H7 (cell line): ENCODE measurements at regions not wholly inside any gene's neighbourhood (a gene's known extent, or its start where the extent isn't known, plus 50 kb on each side); places are given as distances from the start of the nearest gene placed in this dataset.

Experiments used
- DNase-seq: peaks from one replicate; pipeline ENCODE4 v3.0.0; 2012
- H3K27me3 ChIP-seq: 2 replicates; pipeline ENCODE4 v1.6.0; 2011; ENCODE audit warnings: mild to moderate bottlenecking, low read length; ENCODE audit not compliant: control insufficient read depth, insufficient read depth
- H3K36me3 ChIP-seq: replicated peaks from 2 replicates; pipeline ENCODE4 v1.5.1; 2011; ENCODE audit warnings: low read length; ENCODE audit not compliant: control insufficient read depth, insufficient read depth
- H3K4me3 ChIP-seq: 2 replicates; pipeline ENCODE4 v1.5.1; 2011; ENCODE audit warnings: low read depth, mild to moderate bottlenecking, control low read depth, low read length, moderate library complexity; ENCODE audit not compliant: insufficient read depth

- no peaks in the 10 kb centered on the region for H3K36me3 ChIP-seq
- no peak for DNase-seq
- H3K4me3 ChIP-seq: no peak overlapping the region
- H3K27me3 ChIP-seq: no peaks in the 10 kb centered on the region
Measured at GRCh38 chr9:87157366-87158031, 210.2 kb upstream of the GAS1 start.

- Histone ChIP-seq H3K27me3 (no peaks in the 10 kb centered on the region), H3K36me3 (no peaks in the 10 kb centered on the region), H3K4me3 (no peak overlapping the region)
- no peak for DNase-seq
Measured at GRCh38 chr9:87158765-87159164, 211.5 kb upstream of the GAS1 start.

- Histone ChIP-seq H3K4me3 (no peak overlapping the region), H3K36me3 (no peaks in the 10 kb centered on the region), H3K27me3 (no peaks in the 10 kb centered on the region)
- DNase-seq: no peak
Measured at GRCh38 chr9:87160148-87161102, 213.1 kb upstream of the GAS1 start.

GRCh38 chr9:87167161-87167560, 219.9 kb upstream of the GAS1 start:
- Histone ChIP-seq H3K27me3 (no peaks in the 10 kb centered on the region), H3K36me3 (no peaks in the 10 kb centered on the region), H3K4me3 (no peak overlapping the region)
- no peak for DNase-seq

GRCh38 chr9:87167582-87167981, 220.3 kb upstream of the GAS1 start:
- Histone ChIP-seq H3K36me3 (no peaks in the 10 kb centered on the region), H3K4me3 (no peak overlapping the region), H3K27me3 (no peaks in the 10 kb centered on the region)
- DNase-seq: no peak

GRCh38 chr9:87178302-87178701, 231.0 kb upstream of the GAS1 start:
- no peak for DNase-seq
- H3K36me3 ChIP-seq: no peaks in the 10 kb centered on the region
- no peaks in the 10 kb centered on the region for H3K27me3 ChIP-seq
- H3K4me3 ChIP-seq: no peak overlapping the region

- Histone ChIP-seq H3K36me3 (no peaks in the 10 kb centered on the region), H3K4me3 (no peak overlapping the region), H3K27me3 (no peaks in the 10 kb centered on the region)
- DNase-seq: no peak
Measured at GRCh38 chr9:87179553-87180340, 232.4 kb upstream of the GAS1 start.

GRCh38 chr9:87180361-87180760, 233.1 kb upstream of the GAS1 start:
- Histone ChIP-seq H3K4me3 (no peak overlapping the region), H3K36me3 (no peaks in the 10 kb centered on the region), H3K27me3 (no peaks in the 10 kb centered on the region)
- DNase-seq: no peak

- Histone ChIP-seq H3K27me3 (no peaks in the 10 kb centered on the region), H3K4me3 (no peak overlapping the region), H3K36me3 (no peaks in the 10 kb centered on the region)
- no peak for DNase-seq
Measured at GRCh38 chr9:87180841-87181240, 233.5 kb upstream of the GAS1 start.

GRCh38 chr9:87181670-87182069, 234.4 kb upstream of the GAS1 start:
- Histone ChIP-seq H3K4me3 (no peak overlapping the region), H3K36me3 (no peaks in the 10 kb centered on the region), H3K27me3 (no peaks in the 10 kb centered on the region)
- no peak for DNase-seq

- no peak for DNase-seq
Measured at GRCh38 chr9:87184956-87185642, 237.8 kb upstream of the GAS1 start.

GRCh38 chr9:87187656-87188055, 240.3 kb upstream of the GAS1 start:
- Histone ChIP-seq H3K36me3 (no peaks in the 10 kb centered on the region), H3K27me3 (no peaks in the 10 kb centered on the region), H3K4me3 (no peak overlapping the region)
- no peak for DNase-seq

More at GRCh38 chr9:87184956-87185642, 237.8 kb upstream of the GAS1 start:
- Histone ChIP-seq H3K4me3 (no peak overlapping the region), H3K27me3 (no peaks in the 10 kb centered on the region), H3K36me3 (no peaks in the 10 kb centered on the region)

- DNase-seq: no peak
- H3K27me3 ChIP-seq: no peaks in the 10 kb centered on the region
- no peak overlapping the region for H3K4me3 ChIP-seq
- H3K36me3 ChIP-seq: no peaks in the 10 kb centered on the region
Measured at GRCh38 chr9:87189006-87189405, 241.7 kb upstream of the GAS1 start.

- Histone ChIP-seq H3K4me3 (no peak overlapping the region), H3K27me3 (no peaks in the 10 kb centered on the region), H3K36me3 (no peaks in the 10 kb centered on the region)
- DNase-seq: no peak
Measured at GRCh38 chr9:87193151-87193550, 245.8 kb upstream of the GAS1 start.
